MM.1S (cell line): ENCODE measurements at regions not wholly inside any gene's neighbourhood (a gene's known extent, or its start where the extent isn't known, plus 50 kb on each side); places are given as distances from the start of the nearest gene placed in this dataset.

ENCODE experiments used
- DNase-seq: peaks from one replicate; pipeline ENCODE4 v3.0.0-alpha.2; 2015
- H2AFZ ChIP-seq: fragments of 300-600 bp; sonication (generic); 2 replicates; pipeline ENCODE4 v1.6.0; 2016; ENCODE audit warnings: antibody characterized with exemption, low read length
- H3F3A ChIP-seq: fragments of 300-600 bp; sonication (generic); 2 replicates; pipeline ENCODE4 v1.6.1; 2016; ENCODE audit warnings: mild to moderate bottlenecking, antibody characterized with exemption, low read length, moderate library complexity, mixed read lengths; ENCODE audit not compliant: insufficient read depth
- H3K27ac ChIP-seq: fragments of 300-600 bp; sonication (generic); 2 replicates; pipeline ENCODE4 v1.5.1; 2016; ENCODE audit warnings: mild to moderate bottlenecking, low read length
- H3K27me3 ChIP-seq: fragments of 300-600 bp; sonication (generic); replicated peaks from 2 replicates; pipeline ENCODE4 v1.6.0; 2016; ENCODE audit warnings: low read length; ENCODE audit not compliant: insufficient read depth
- H3K36me3 ChIP-seq: fragments of 300-600 bp; sonication (generic); replicated peaks from 2 replicates; pipeline ENCODE4 v1.6.1; 2016; ENCODE audit warnings: mild to moderate bottlenecking, low read length, mixed read lengths; ENCODE audit not compliant: insufficient read depth
- H3K4me1 ChIP-seq: fragments of 300-600 bp; sonication (generic); 2 replicates; pipeline ENCODE4 v1.6.1; 2016; ENCODE audit warnings: low read length, mixed read lengths
- H3K4me2 ChIP-seq: fragments of 300-600 bp; sonication (generic); 2 replicates; pipeline ENCODE4 v1.6.0; 2016; ENCODE audit warnings: low read depth, low read length
- H3K4me3 ChIP-seq: fragments of 300-600 bp; sonication (generic); 2 replicates; pipeline ENCODE4 v1.5.1; 2016; ENCODE audit warnings: low read length, mixed read lengths
- H3K79me2 ChIP-seq: fragments of 300-600 bp; sonication (generic); 2 replicates; pipeline ENCODE4 v1.6.1; 2016; ENCODE audit warnings: mixed run types, low read length, mixed read lengths
- H3K9ac ChIP-seq: fragments of 300-600 bp; sonication (generic); 2 replicates; pipeline ENCODE4 v1.6.1; 2016; ENCODE audit warnings: low read length, mixed read lengths
- H3K9me2 ChIP-seq: fragments of 300-600 bp; sonication (generic); replicated peaks from 2 replicates; pipeline ENCODE4 v1.6.1; 2016; ENCODE audit warnings: mild to moderate bottlenecking, low read length, mixed read lengths; ENCODE audit not compliant: insufficient read depth
- H3K9me3 ChIP-seq: fragments of 300-600 bp; sonication (generic); replicated peaks from 2 replicates; pipeline ENCODE4 v1.6.1; 2016; ENCODE audit warnings: mild to moderate bottlenecking, low read length, mixed read lengths; ENCODE audit not compliant: insufficient read depth
- H4K20me1 ChIP-seq: fragments of 300-600 bp; sonication (generic); 2 replicates; pipeline ENCODE4 v1.6.1; 2016; ENCODE audit warnings: mild to moderate bottlenecking, low read length, moderate library complexity, mixed read lengths; ENCODE audit not compliant: insufficient read depth
- CTCF ChIP-seq: fragments of 300-600 bp; sonication (generic); IDR thresholded peaks from 2 replicates; pipeline ENCODE4 v1.5.1; 2016; ENCODE audit warnings: antibody characterized with exemption, low read length, mixed read lengths
- EZH2 ChIP-seq: fragments of 300-600 bp; sonication (generic); optimal IDR thresholded peaks from 2 replicates; pipeline ENCODE3; 2017; ENCODE audit warnings: low read depth, mild to moderate bottlenecking, antibody characterized with exemption, low read length, mixed read lengths
- EZH2phosphoT487 ChIP-seq: fragments of 300-600 bp; sonication (generic); IDR thresholded peaks from 2 replicates; pipeline ENCODE4 v1.6.1; 2018; ENCODE audit warnings: antibody characterized with exemption, low read length

- Histone ChIP-seq H4K20me1 (no peaks in the 10 kb centered on the region), H3K79me2 (no peaks in the 10 kb centered on the region), H3K27ac (no peak overlapping the region), H3K4me2 (no peak overlapping the region), H3K4me3 (no peak overlapping the region), H2AFZ (no peak overlapping the region), H3K27me3 (no peaks in the 10 kb centered on the region), H3K36me3 (no peaks in the 10 kb centered on the region), H3K9ac (no peak overlapping the region), H3K4me1 (peaks cover 28% of the 10 kb centered on the region), H3F3A (no peaks in the 10 kb centered on the region), H3K9me3 (no peaks in the 10 kb centered on the region), H3K9me2 (no peaks in the 10 kb centered on the region)
- TF ChIP-seq EZH2phosphoT487 = no peak
- TF ChIP-seq EZH2 = no peak
- TF ChIP-seq CTCF = no peak
- DNase-seq = no peak
Measured at GRCh38 chr5:56688402-56688801, 126.9 kb upstream of the MAP3K1 start.

GRCh38 chr5:56686337-56687195, 128.8 kb upstream of the MAP3K1 start:
- H3K9me3 ChIP-seq = no peaks in the 10 kb centered on the region
- no peaks in the 10 kb centered on the region for H3K9me2 ChIP-seq
- H2AFZ ChIP-seq = peak overlapping the region; percentile 57; the same call in 1 of the 2 replicates
- H3K9ac ChIP-seq = peak overlapping the region; percentile 45; the same call in 1 of the 2 replicates
- TF ChIP-seq EZH2phosphoT487 (no peak), EZH2 (no peak), CTCF (no peak)
- H4K20me1 ChIP-seq = no peaks in the 10 kb centered on the region
- DNase-seq = peak; percentile 73
- peak overlapping the region; percentile 51 for H3K27ac ChIP-seq
- H3K27me3 ChIP-seq = no peaks in the 10 kb centered on the region
- H3K36me3 ChIP-seq = no peaks in the 10 kb centered on the region
- H3K4me3 ChIP-seq = peak overlapping the region; percentile 26
- H3K4me2 ChIP-seq = peak overlapping the region; percentile 83
- H3K79me2 ChIP-seq = no peaks in the 10 kb centered on the region
- no peaks in the 10 kb centered on the region for H3F3A ChIP-seq
- peaks cover 27% of the 10 kb centered on the region for H3K4me1 ChIP-seq

GRCh38 chr5:56685503-56686217, 129.7 kb upstream of the MAP3K1 start:
- 0 out of 2 replicates have a peak overlapping the region, but pooled peaks have one; percentile 57 for H2AFZ ChIP-seq
- H3K4me2 ChIP-seq = peak overlapping the region; percentile 83
- H3K9me2 ChIP-seq = no peaks in the 10 kb centered on the region
- peaks cover 22% of the 10 kb centered on the region for H3K4me1 ChIP-seq
- no peak for TF ChIP-seq EZH2phosphoT487
- peak overlapping the region; percentile 51 for H3K27ac ChIP-seq
- H3K9ac ChIP-seq = peak overlapping the region; percentile 45; the same call in 1 of the 2 replicates
- H3K36me3 ChIP-seq = no peaks in the 10 kb centered on the region
- peak overlapping the region; percentile 26; the same call in 1 of the 2 replicates for H3K4me3 ChIP-seq
- no peaks in the 10 kb centered on the region for H3K9me3 ChIP-seq
- no peaks in the 10 kb centered on the region for H3K27me3 ChIP-seq
- no peak for DNase-seq
- H3F3A ChIP-seq = no peaks in the 10 kb centered on the region
- no peaks in the 10 kb centered on the region for H3K79me2 ChIP-seq
- H4K20me1 ChIP-seq = no peaks in the 10 kb centered on the region
